Natural killer cell (primary cell): ENCODE measurements at regions not wholly inside any gene's neighbourhood (a gene's known extent, or its start where the extent isn't known, plus 50 kb on each side); places are given as distances from the start of the nearest gene placed in this dataset.

Experiments
- ATAC-seq, 3 donors: fragments of 150-1000 bp in 2 of 3; fragments of 200-7000 bp in 1 of 3; cut with Tn5 transposase; 1 replicate in 1 of 3; 2 replicates in 2 of 3; pipeline ENCODE4 v1.10.0; 2021; ENCODE audit warnings: mild to moderate bottlenecking in 2 of 3, moderate library complexity in 2 of 3
- DNase-seq, 2 donors: peaks; one replicate each; pipeline versions ENCODE4 v3.0.0 to v3.0.0-alpha.2; 2013 to 2021; ENCODE audit warnings: mixed read lengths in 1 of 2
- H3K27ac ChIP-seq: one replicate; pipeline ENCODE4 v1.5.1; 2013; ENCODE audit warnings: mild to moderate bottlenecking, low read length
- H3K27me3 ChIP-seq: one replicate; pipeline ENCODE4 v1.6.1; 2013; ENCODE audit warnings: low read length; ENCODE audit not compliant: control insufficient read depth, insufficient read depth
- H3K36me3 ChIP-seq: one replicate; pipeline ENCODE4 v1.6.1; 2013; ENCODE audit warnings: low read length; ENCODE audit not compliant: control insufficient read depth, insufficient read depth
- H3K4me1 ChIP-seq: one replicate; pipeline ENCODE4 v1.6.1; 2013; ENCODE audit warnings: low read length; ENCODE audit not compliant: control insufficient read depth, insufficient read depth
- H3K4me3 ChIP-seq: one replicate; pipeline ENCODE4 v1.5.1; 2013; ENCODE audit warnings: low read length
- H3K9me3 ChIP-seq: one replicate; pipeline ENCODE4 v1.6.1; 2013; ENCODE audit warnings: low read length; ENCODE audit not compliant: control insufficient read depth, insufficient read depth
- H3K27ac Mint-ChIP-seq, 2 donors: one replicate each; pipeline ENCODE4 v1.8.0; 2022; ENCODE audit warnings: mild to moderate bottlenecking in 2 of 2, mixed read lengths in 2 of 2, moderate library complexity in 1 of 2
- H3K27me3 Mint-ChIP-seq, 2 donors: one replicate each; pipeline ENCODE4 v1.8.0; 2022; ENCODE audit warnings: low read depth in 2 of 2, mixed read lengths in 2 of 2
- H3K36me3 Mint-ChIP-seq: one replicate; pipeline ENCODE4 v1.8.0; 2022; ENCODE audit warnings: mixed read lengths
- H3K4me1 Mint-ChIP-seq, 2 donors: one replicate each; pipeline ENCODE4 v1.8.0; 2022; ENCODE audit warnings: mixed read lengths in 2 of 2
- H3K4me3 Mint-ChIP-seq: one replicate; pipeline ENCODE4 v1.8.0; 2022; ENCODE audit warnings: mild to moderate bottlenecking, moderate library complexity, mixed read lengths
- H3K9me3 Mint-ChIP-seq, 2 donors: one replicate each; pipeline ENCODE4 v1.8.0; 2022; ENCODE audit warnings: mixed read lengths in 2 of 2
- CTCF ChIP-seq: fragments of 200-600 bp; IDR thresholded peaks from one replicate; pipeline ENCODE4 v1.8.0; 2022; ENCODE audit warnings: antibody characterized with exemption
- WGBS: methylation state at CpG from one replicate; pipeline ENCODE4 v1.1.7; 2013; ENCODE audit warnings: missing lambda C conversion rate; ENCODE audit not compliant: insufficient coverage; 5-methylcytosine and 5-hydroxymethylcytosine counted together
- intact Hi-C: fragments of 100-400 bp; cut with micrococcal nuclease; formaldehyde crosslinking; loops from one replicate; pipeline ENCODE4 v1.14.2; 2022

- intact Hi-C loops = no loop called here
- no peaks in the 10 kb centered on the region for H3K36me3 Mint-ChIP-seq
- no peak overlapping the region for H3K27ac Mint-ChIP-seq
- TF ChIP-seq CTCF = no peak
- H3K9me3 ChIP-seq = peaks cover 3% of the 10 kb centered on the region
- no peaks in the 10 kb centered on the region for H3K27me3 ChIP-seq
- peaks cover 13 to 15% of the 10 kb centered on the region in 2 donors for H3K9me3 Mint-ChIP-seq
- WGBS = 91% methylated on average over 2 of the region's 2 CpGs
- no peaks in the 10 kb centered on the region for H3K4me1 ChIP-seq
- no peak overlapping the region for H3K27ac ChIP-seq
- H3K4me1 Mint-ChIP-seq = no peaks in the 10 kb centered on the region
- no peak for ATAC-seq
- DNase-seq = no peak
- no peak overlapping the region for H3K4me3 ChIP-seq
- H3K36me3 ChIP-seq = no peaks in the 10 kb centered on the region
- H3K27me3 Mint-ChIP-seq = no peaks in the 10 kb centered on the region
- no peak overlapping the region for H3K4me3 Mint-ChIP-seq
Measured at GRCh38 chr10:83062871-83063270, 1076.4 kb upstream of the GHITM start.

GRCh38 chr10:83073472-83073871, 1065.8 kb upstream of the GHITM start:
- Mint-ChIP-seq H3K4me1 (no peaks in the 10 kb centered on the region), H3K4me3 (no peak overlapping the region), H3K27me3 (no peaks in the 10 kb centered on the region), H3K9me3 (peaks cover 15 to 23% of the 10 kb centered on the region in 2 donors), H3K36me3 (no peaks in the 10 kb centered on the region), H3K27ac (no peak overlapping the region)
- intact Hi-C loops = no loop called here
- H3K36me3 ChIP-seq = no peaks in the 10 kb centered on the region
- ATAC-seq = no peak
- DNase-seq = no peak
- no peaks in the 10 kb centered on the region for H3K27me3 ChIP-seq
- H3K4me3 ChIP-seq = no peak overlapping the region
- H3K4me1 ChIP-seq = no peaks in the 10 kb centered on the region
- no peaks in the 10 kb centered on the region for H3K9me3 ChIP-seq
- WGBS = 68% methylated on average over 1 of the region's 1 CpG
- H3K27ac ChIP-seq = no peak overlapping the region
- no peak for TF ChIP-seq CTCF

- no peak for TF ChIP-seq CTCF
- Histone ChIP-seq H3K36me3 (no peaks in the 10 kb centered on the region), H3K4me3 (no peak overlapping the region), H3K9me3 (peaks cover 4% of the 10 kb centered on the region), H3K27ac (no peak overlapping the region), H3K27me3 (no peaks in the 10 kb centered on the region), H3K4me1 (no peaks in the 10 kb centered on the region)
- peaks cover 16 to 21% of the 10 kb centered on the region in 2 donors for H3K9me3 Mint-ChIP-seq
- intact Hi-C loops = no loop called here
- no peaks in the 10 kb centered on the region for H3K36me3 Mint-ChIP-seq
- no peaks in the 10 kb centered on the region for H3K4me1 Mint-ChIP-seq
- 79% methylated on average over 4 of the region's 4 CpGs for WGBS
- ATAC-seq (no peak), DNase-seq (no peak)
- H3K4me3 Mint-ChIP-seq = no peak overlapping the region
- no peak overlapping the region for H3K27ac Mint-ChIP-seq
- H3K27me3 Mint-ChIP-seq = no peaks in the 10 kb centered on the region
Measured at GRCh38 chr10:83075016-83075814, 1064.1 kb upstream of the GHITM start.

- H3K4me1 Mint-ChIP-seq = no peaks in the 10 kb centered on the region
- no peak for TF ChIP-seq CTCF
- H3K4me1 ChIP-seq = no peaks in the 10 kb centered on the region
- no peak overlapping the region for H3K4me3 Mint-ChIP-seq
- no peak for DNase-seq
- no peak overlapping the region for H3K27ac Mint-ChIP-seq
- H3K9me3 Mint-ChIP-seq = peaks cover 16 to 21% of the 10 kb centered on the region in 2 donors
- H3K36me3 Mint-ChIP-seq = no peaks in the 10 kb centered on the region
- no peak overlapping the region for H3K4me3 ChIP-seq
- intact Hi-C loops = no loop called here
- H3K27me3 Mint-ChIP-seq = no peaks in the 10 kb centered on the region
- no peak for ATAC-seq
- H3K27me3 ChIP-seq = no peaks in the 10 kb centered on the region
- H3K36me3 ChIP-seq = no peaks in the 10 kb centered on the region
- H3K9me3 ChIP-seq = peaks cover 4% of the 10 kb centered on the region
- no peak overlapping the region for H3K27ac ChIP-seq
Measured at GRCh38 chr10:83075815-83076355, 1063.4 kb upstream of the GHITM start.
